ENCODE measurements at regions not wholly inside any gene's neighbourhood (a gene's known extent, or its start where the extent isn't known, plus 50 kb on each side); places are given as distances from the start of the nearest gene placed in this dataset.

DNA sequence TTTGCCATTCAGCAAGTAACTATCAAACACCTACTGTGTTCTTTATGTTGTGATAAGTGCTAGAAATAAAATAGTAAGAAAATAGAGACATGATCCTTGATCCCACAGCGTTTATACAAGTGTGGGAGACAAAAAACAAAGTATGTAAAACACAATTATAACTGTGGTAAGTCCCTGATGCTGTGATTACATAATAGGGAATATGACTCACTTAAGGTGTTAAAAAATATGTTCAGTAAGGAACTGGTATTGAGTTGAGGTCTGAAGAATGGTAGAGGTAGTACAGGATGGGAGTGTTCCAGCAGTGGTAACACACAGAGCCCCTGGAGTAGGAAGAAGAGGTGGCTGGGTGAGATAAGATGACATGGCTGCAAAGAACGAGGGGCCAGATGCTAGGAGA is 132.1 kb upstream of the TMC3 start:
- Histone ChIP-seq H3K4me1 (ENCODE audit: insufficient read depth) (no peaks in the 10 kb centered on the region), H3K36me3 (ENCODE audit: insufficient read depth) (no peaks in the 10 kb centered on the region), H2AFZ (no peak overlapping the region), H3K27ac (ENCODE audit: low read depth) (no peak overlapping the region), H3K27me3 (ENCODE audit: insufficient read depth) (no peaks in the 10 kb centered on the region), H3F3A (replicated peaks; ENCODE audit: low read depth) (no peaks in the 10 kb centered on the region), H3K4me2 (no peak overlapping the region), H3K9me2 (ENCODE audit: insufficient read depth) (no peaks in the 10 kb centered on the region; the same call in 1 of the 2 replicates), H3K79me2 (replicated peaks; ENCODE audit: insufficient read depth) (no peaks in the 10 kb centered on the region), H4K20me1 (replicated peaks; ENCODE audit: insufficient read depth) (no peaks in the 10 kb centered on the region), H3K4me3 (no peak overlapping the region)
- no peaks in the 10 kb centered on the region for H3K4me1 Mint-ChIP-seq
- no peak overlapping the region for H3K4me3 Mint-ChIP-seq
- no peak overlapping the region for H3K27ac Mint-ChIP-seq
- TF ChIP-seq STAT1 (IDR thresholded peaks at IDR 0.05; ENCODE audit: unreplicated experiment) (no peak), ETS1 (IDR thresholded peaks at IDR 0.05) (no peak), EZH2 (IDR thresholded peaks at IDR 0.05; ENCODE audit: low read depth, unreplicated experiment) (no peak), JUNB (IDR thresholded peaks at IDR 0.05; ENCODE audit: unreplicated experiment) (no peak), NANOG (IDR thresholded peaks at IDR 0.05; ENCODE audit: borderline replicate concordance) (no peak), POLR2AphosphoS5 (IDR thresholded peaks at IDR 0.05; ENCODE audit: low read depth) (no peak), ZNF114 (CRISPR knock-in tag; IDR thresholded peaks at IDR 0.05) (no peak), CREB1 (CRISPR knock-in tag; IDR thresholded peaks at IDR 0.05; ENCODE audit: low read depth) (no peak), EZH2phosphoT487 (IDR thresholded peaks at IDR 0.05; ENCODE audit: unreplicated experiment) (no peak)
- TF ChIP-seq, protein P1, sequence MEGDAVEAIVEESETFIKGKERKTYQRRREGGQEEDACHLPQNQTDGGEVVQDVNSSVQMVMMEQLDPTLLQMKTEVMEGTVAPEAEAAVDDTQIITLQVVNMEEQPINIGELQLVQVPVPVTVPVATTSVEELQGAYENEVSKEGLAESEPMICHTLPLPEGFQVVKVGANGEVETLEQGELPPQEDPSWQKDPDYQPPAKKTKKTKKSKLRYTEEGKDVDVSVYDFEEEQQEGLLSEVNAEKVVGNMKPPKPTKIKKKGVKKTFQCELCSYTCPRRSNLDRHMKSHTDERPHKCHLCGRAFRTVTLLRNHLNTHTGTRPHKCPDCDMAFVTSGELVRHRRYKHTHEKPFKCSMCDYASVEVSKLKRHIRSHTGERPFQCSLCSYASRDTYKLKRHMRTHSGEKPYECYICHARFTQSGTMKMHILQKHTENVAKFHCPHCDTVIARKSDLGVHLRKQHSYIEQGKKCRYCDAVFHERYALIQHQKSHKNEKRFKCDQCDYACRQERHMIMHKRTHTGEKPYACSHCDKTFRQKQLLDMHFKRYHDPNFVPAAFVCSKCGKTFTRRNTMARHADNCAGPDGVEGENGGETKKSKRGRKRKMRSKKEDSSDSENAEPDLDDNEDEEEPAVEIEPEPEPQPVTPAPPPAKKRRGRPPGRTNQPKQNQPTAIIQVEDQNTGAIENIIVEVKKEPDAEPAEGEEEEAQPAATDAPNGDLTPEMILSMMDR (conservative IDR thresholded peaks at IDR 0.05; ENCODE audit: low read depth in 2 of 2): no peak
- TF ChIP-seq, protein P2, sequence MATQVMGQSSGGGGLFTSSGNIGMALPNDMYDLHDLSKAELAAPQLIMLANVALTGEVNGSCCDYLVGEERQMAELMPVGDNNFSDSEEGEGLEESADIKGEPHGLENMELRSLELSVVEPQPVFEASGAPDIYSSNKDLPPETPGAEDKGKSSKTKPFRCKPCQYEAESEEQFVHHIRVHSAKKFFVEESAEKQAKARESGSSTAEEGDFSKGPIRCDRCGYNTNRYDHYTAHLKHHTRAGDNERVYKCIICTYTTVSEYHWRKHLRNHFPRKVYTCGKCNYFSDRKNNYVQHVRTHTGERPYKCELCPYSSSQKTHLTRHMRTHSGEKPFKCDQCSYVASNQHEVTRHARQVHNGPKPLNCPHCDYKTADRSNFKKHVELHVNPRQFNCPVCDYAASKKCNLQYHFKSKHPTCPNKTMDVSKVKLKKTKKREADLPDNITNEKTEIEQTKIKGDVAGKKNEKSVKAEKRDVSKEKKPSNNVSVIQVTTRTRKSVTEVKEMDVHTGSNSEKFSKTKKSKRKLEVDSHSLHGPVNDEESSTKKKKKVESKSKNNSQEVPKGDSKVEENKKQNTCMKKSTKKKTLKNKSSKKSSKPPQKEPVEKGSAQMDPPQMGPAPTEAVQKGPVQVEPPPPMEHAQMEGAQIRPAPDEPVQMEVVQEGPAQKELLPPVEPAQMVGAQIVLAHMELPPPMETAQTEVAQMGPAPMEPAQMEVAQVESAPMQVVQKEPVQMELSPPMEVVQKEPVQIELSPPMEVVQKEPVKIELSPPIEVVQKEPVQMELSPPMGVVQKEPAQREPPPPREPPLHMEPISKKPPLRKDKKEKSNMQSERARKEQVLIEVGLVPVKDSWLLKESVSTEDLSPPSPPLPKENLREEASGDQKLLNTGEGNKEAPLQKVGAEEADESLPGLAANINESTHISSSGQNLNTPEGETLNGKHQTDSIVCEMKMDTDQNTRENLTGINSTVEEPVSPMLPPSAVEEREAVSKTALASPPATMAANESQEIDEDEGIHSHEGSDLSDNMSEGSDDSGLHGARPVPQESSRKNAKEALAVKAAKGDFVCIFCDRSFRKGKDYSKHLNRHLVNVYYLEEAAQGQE (IDR thresholded peaks at IDR 0.05; ENCODE audit: unreplicated experiment): no peak
- TF ChIP-seq, protein P3, sequence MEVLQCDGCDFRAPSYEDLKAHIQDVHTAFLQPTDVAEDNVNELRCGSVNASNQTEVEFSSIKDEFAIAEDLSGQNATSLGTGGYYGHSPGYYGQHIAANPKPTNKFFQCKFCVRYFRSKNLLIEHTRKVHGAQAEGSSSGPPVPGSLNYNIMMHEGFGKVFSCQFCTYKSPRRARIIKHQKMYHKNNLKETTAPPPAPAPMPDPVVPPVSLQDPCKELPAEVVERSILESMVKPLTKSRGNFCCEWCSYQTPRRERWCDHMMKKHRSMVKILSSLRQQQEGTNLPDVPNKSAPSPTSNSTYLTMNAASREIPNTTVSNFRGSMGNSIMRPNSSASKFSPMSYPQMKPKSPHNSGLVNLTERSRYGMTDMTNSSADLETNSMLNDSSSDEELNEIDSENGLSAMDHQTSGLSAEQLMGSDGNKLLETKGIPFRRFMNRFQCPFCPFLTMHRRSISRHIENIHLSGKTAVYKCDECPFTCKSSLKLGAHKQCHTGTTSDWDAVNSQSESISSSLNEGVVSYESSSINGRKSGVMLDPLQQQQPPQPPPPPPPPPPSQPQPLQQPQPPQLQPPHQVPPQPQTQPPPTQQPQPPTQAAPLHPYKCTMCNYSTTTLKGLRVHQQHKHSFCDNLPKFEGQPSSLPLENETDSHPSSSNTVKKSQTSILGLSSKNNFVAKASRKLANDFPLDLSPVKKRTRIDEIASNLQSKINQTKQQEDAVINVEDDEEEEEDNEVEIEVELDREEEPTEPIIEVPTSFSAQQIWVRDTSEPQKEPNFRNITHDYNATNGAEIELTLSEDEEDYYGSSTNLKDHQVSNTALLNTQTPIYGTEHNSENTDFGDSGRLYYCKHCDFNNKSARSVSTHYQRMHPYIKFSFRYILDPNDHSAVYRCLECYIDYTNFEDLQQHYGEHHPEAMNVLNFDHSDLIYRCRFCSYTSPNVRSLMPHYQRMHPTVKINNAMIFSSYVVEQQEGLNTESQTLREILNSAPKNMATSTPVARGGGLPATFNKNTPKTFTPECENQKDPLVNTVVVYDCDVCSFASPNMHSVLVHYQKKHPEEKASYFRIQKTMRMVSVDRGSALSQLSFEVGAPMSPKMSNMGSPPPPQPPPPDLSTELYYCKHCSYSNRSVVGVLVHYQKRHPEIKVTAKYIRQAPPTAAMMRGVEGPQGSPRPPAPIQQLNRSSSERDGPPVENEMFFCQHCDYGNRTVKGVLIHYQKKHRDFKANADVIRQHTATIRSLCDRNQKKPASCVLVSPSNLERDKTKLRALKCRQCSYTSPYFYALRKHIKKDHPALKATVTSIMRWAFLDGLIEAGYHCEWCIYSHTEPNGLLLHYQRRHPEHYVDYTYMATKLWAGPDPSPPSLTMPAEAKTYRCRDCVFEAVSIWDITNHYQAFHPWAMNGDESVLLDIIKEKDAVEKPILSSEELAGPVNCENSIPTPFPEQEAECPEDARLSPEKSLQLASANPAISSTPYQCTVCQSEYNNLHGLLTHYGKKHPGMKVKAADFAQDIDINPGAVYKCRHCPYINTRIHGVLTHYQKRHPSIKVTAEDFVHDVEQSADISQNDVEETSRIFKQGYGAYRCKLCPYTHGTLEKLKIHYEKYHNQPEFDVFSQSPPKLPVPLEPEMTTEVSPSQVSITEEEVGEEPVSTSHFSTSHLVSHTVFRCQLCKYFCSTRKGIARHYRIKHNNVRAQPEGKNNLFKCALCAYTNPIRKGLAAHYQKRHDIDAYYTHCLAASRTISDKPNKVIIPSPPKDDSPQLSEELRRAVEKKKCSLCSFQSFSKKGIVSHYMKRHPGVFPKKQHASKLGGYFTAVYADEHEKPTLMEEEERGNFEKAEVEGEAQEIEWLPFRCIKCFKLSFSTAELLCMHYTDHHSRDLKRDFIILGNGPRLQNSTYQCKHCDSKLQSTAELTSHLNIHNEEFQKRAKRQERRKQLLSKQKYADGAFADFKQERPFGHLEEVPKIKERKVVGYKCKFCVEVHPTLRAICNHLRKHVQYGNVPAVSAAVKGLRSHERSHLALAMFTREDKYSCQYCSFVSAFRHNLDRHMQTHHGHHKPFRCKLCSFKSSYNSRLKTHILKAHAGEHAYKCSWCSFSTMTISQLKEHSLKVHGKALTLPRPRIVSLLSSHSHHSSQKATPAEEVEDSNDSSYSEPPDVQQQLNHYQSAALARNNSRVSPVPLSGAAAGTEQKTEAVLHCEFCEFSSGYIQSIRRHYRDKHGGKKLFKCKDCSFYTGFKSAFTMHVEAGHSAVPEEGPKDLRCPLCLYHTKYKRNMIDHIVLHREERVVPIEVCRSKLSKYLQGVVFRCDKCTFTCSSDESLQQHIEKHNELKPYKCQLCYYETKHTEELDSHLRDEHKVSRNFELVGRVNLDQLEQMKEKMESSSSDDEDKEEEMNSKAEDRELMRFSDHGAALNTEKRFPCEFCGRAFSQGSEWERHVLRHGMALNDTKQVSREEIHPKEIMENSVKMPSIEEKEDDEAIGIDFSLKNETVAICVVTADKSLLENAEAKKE (CRISPR knock-in tag; IDR thresholded peaks at IDR 0.05): no peak
- no peak for ATAC-seq
- H3K36me3 Mint-ChIP-seq (ENCODE audit: low read depth): no peaks in the 10 kb centered on the region
- no peak for DNase-seq (ENCODE audit: low spot score)
- H3K27me3 Mint-ChIP-seq (ENCODE audit: insufficient read depth, low read depth, poor library complexity): no peaks in the 10 kb centered on the region
- no peaks in the 10 kb centered on the region for H3K9me3 Mint-ChIP-seq

All from GM23338 (cell line).